ENCODE measurements at regions not wholly inside any gene's neighbourhood (a gene's known extent, or its start where the extent isn't known, plus 50 kb on each side); places are given as distances from the start of the nearest gene placed in this dataset.

GRCh38 chr6:145483191-145483996 is 251.9 kb downstream of the EPM2A start:
- TF ChIP-seq CTCF (conservative IDR thresholded peaks at IDR 0.05) = no peak
- no peak for TF ChIP-seq ZFX (IDR thresholded peaks at IDR 0.05)

All from C4-2B (cell line).